HepG2 (cell line): ENCODE measurements at regions not wholly inside any gene's neighbourhood (a gene's known extent, or its start where the extent isn't known, plus 50 kb on each side); places are given as distances from the start of the nearest gene placed in this dataset.

Experiments
- ATAC-seq: fragments of 200-7000 bp; cut with Tn5 transposase; 3 replicates; pipeline ENCODE4 v1.9.1; 2020; ENCODE audit warnings: mild to moderate bottlenecking, moderate library complexity
- BruUV-seq: library from RNA; stranded (reverse); fragments of 400-500 nt; replicated peaks from 2 replicates; lab custom pipeline; 2021; lab: Mats Ljungman, UMichigan
- CTCF ChIA-PET: fragments of 300-600 bp; formaldehyde crosslinking; extraction: SDS; loops from one replicate; lab custom pipeline; 2021; ENCODE audit warnings: low total read pairs, inconsistent platforms, low intra/inter-chr PET ratio; lab: Yijun Ruan, JAX
- POLR2A ChIA-PET: fragments of 350-600 bp; sonication (Branson Sonifier 250); formaldehyde crosslinking; loops from one replicate; lab custom pipeline; 2020; ENCODE audit warnings: antibody characterized with exemption, inconsistent platforms; lab: Yijun Ruan, JAX
- DNase-seq: peaks from one replicate; pipeline ENCODE4 v3.0.0-alpha.2; 2015; ENCODE audit warnings: low spot score
- FAIRE-seq: peaks from 3 replicates; lab custom pipeline; 2011; peaks lifted over from hg19 to GRCh38; lab: Jason Lieb, UNC
- H2AFZ ChIP-seq: one replicate; pipeline ENCODE4 v1.6.1; 2011; ENCODE audit warnings: low read length, inconsistent platforms
- H3K27ac ChIP-seq: fragments of 300-600 bp; 3 replicates; pipeline ENCODE4 v1.8.0; 2011; ENCODE audit warnings: mixed run types, mild to moderate bottlenecking, mixed read lengths, low read length, inconsistent platforms; ENCODE audit not compliant: insufficient read depth; ENCODE audit errors: extremely low read length
- H3K27me3 ChIP-seq, 2 experiments: fragments of 200-600 bp in 1 of 2; 2 replicates in 1 of 2; 3 replicates in 1 of 2; pipeline versions ENCODE4 v1.6.0 to v1.8.0; 2011; ENCODE audit warnings: low read length in 2 of 2, mild to moderate bottlenecking in 2 of 2, moderate library complexity in 2 of 2, inconsistent platforms in 1 of 2; ENCODE audit not compliant: insufficient read depth in 2 of 2, control insufficient read depth in 1 of 2
- H3K36me3 ChIP-seq, 2 experiments: fragments of 200-600 bp in 1 of 2; replicated peaks in 1 of 2; 2 replicates in 1 of 2; 3 replicates in 1 of 2; pipeline versions ENCODE4 v1.5.1 to v1.8.0; 2011; ENCODE audit warnings: low read length in 2 of 2, inconsistent platforms in 1 of 2; ENCODE audit not compliant: insufficient read depth in 2 of 2, control insufficient read depth in 1 of 2
- H3K4me1 ChIP-seq: 2 replicates; pipeline ENCODE4 v1.5.1; 2012; ENCODE audit warnings: low read length, inconsistent platforms; ENCODE audit not compliant: insufficient read depth
- H3K4me2 ChIP-seq: 2 replicates; pipeline ENCODE4 v1.6.0; 2011; ENCODE audit warnings: low read depth, low read length, inconsistent platforms
- H3K4me3 ChIP-seq, 3 experiments: fragments of 200-600 bp in 1 of 3; sonication (generic), shearing (Covaris generic) in 1 of 3; replicated peaks in 1 of 3; 2 replicates each; pipeline ENCODE4 v1.5.1; 2011 to 2016; ENCODE audit warnings: low read length in 3 of 3, inconsistent platforms in 2 of 3, low read depth in 2 of 3, mild to moderate bottlenecking in 2 of 3, control low read depth in 1 of 3, mixed read lengths in 1 of 3; ENCODE audit not compliant: insufficient read depth in 1 of 3
- H3K79me2 ChIP-seq: one replicate; pipeline ENCODE4 v1.6.1; 2011; ENCODE audit warnings: low read length, inconsistent platforms; ENCODE audit not compliant: insufficient read depth
- H3K9ac ChIP-seq: 2 replicates; pipeline ENCODE4 v1.6.0; 2011; ENCODE audit warnings: mild to moderate bottlenecking, low read depth, low read length, inconsistent platforms; ENCODE audit not compliant: insufficient read depth
- H3K9me3 ChIP-seq: 2 replicates; pipeline ENCODE4 v1.5.1; 2012; ENCODE audit warnings: mild to moderate bottlenecking, low read length
- H4K20me1 ChIP-seq: 2 replicates; pipeline ENCODE4 v1.6.0; 2011; ENCODE audit warnings: inconsistent platforms, mild to moderate bottlenecking, low read length, moderate library complexity; ENCODE audit not compliant: insufficient read depth
- ARID5B ChIP-seq: IDR thresholded peaks from 2 replicates; pipeline ENCODE4 v1.4.0; 2020; ENCODE audit warnings: mild to moderate bottlenecking, missing genetic modification reagents
- IRF1 ChIP-seq: sonication (generic); formaldehyde crosslinking; IDR thresholded peaks from 2 replicates; pipeline ENCODE4 v1.4.0; 2020; ENCODE audit warnings: low read depth, mild to moderate bottlenecking, missing genetic modification reagents
- SRY ChIP-seq: sonication (generic); formaldehyde crosslinking; IDR thresholded peaks from 2 replicates; pipeline ENCODE4 v1.8.0; 2022; ENCODE audit warnings: mild to moderate bottlenecking, missing genetic modification reagents
- TMF1 ChIP-seq: sonication (generic); formaldehyde crosslinking; IDR thresholded peaks from 2 replicates; pipeline ENCODE4 v1.8.1; 2022; ENCODE audit warnings: low read depth, missing genetic modification reagents
- TSC22D2 ChIP-seq: sonication (generic); formaldehyde crosslinking; IDR thresholded peaks from 2 replicates; pipeline ENCODE4 v1.5.1; 2020; ENCODE audit warnings: missing genetic modification reagents, mild to moderate bottlenecking, borderline replicate concordance
- ZNF747 ChIP-seq: sonication (generic); formaldehyde crosslinking; IDR thresholded peaks from 2 replicates; pipeline ENCODE4 v1.8.1; 2023; ENCODE audit warnings: missing genetic modification reagents, mild to moderate bottlenecking, borderline replicate concordance
- ZNF788 ChIP-seq: sonication (generic); formaldehyde crosslinking; IDR thresholded peaks from 2 replicates; pipeline ENCODE4 v1.5.0; 2020; ENCODE audit warnings: mild to moderate bottlenecking, missing genetic modification reagents, borderline replicate concordance
- WGBS: methylation state at CpG from one replicate; pipeline ENCODE4 v1.1.6; 2017; ENCODE audit warnings: low lambda C conversion rate; 5-methylcytosine and 5-hydroxymethylcytosine counted together
- in situ Hi-C: cut with HindIII; loops from 2 replicates; pipeline ENCODE4 v1.10.0; 2017; ENCODE audit warnings: low pct_unique_long_range_greater_than_20kb; ENCODE audit not compliant: extremely low pct_ligation_motif_present
- intact Hi-C: fragments of 100-400 bp; cut with micrococcal nuclease; formaldehyde crosslinking; loops from one replicate; pipeline ENCODE4 v1.10.0; 2022; ENCODE audit not compliant: unreplicated experiment

GRCh38 chr2:34005901-34006300 lies 406.8 kb upstream of the FAM98A start (continued):
- no peak for TF ChIP-seq ZNF747

- CTCF ChIA-PET: no interaction called here
- in situ Hi-C loops: no loop called here
- Histone ChIP-seq H3K36me3 (no peaks in the 10 kb centered on the region), H3K9ac (no peak overlapping the region), H3K4me1 (no peaks in the 10 kb centered on the region), H3K79me2 (no peaks in the 10 kb centered on the region), H4K20me1 (no peaks in the 10 kb centered on the region), H3K4me2 (no peak overlapping the region), H3K4me3 (no peak overlapping the region), H3K9me3 (peaks cover 6% of the 10 kb centered on the region; the same call in 1 of the 2 replicates), H2AFZ (no peak overlapping the region), H3K27ac (no peak overlapping the region), H3K27me3 (no peaks in the 10 kb centered on the region)
- no peak for TF ChIP-seq IRF1 (CRISPR knock-in tag)
- TF ChIP-seq TMF1 (CRISPR knock-in tag): no peak
- no peak for TF ChIP-seq ARID5B (CRISPR knock-in tag)
- no peak for TF ChIP-seq TSC22D2 (CRISPR knock-in tag)
- TF ChIP-seq ZNF788 (CRISPR knock-in tag): no peak
- TF ChIP-seq SRY: no peak
- WGBS: 1% methylated on average over 6 of the region's 6 CpGs
- intact Hi-C loops: no loop called here
- no peak for FAIRE-seq
- ATAC-seq: no peak
- no TSS peak for BruUV-seq
- no peak for DNase-seq
- POLR2A ChIA-PET: no interaction called here
These were observed 405.8 kb upstream of the FAM98A start for GRCh38 chr2:34004936-34005335.
